H9 (cell line): ENCODE measurements at regions not wholly inside any gene's neighbourhood (a gene's known extent, or its start where the extent isn't known, plus 50 kb on each side); places are given as distances from the start of the nearest gene placed in this dataset.

Source experiments
- DNase-seq: peaks from one replicate; pipeline ENCODE4 v3.0.0-alpha.2; 2017
- H2AFZ ChIP-seq: one replicate; pipeline ENCODE4 v1.6.1; 2013; ENCODE audit warnings: mild to moderate bottlenecking, low read length, control low read depth, moderate library complexity
- H2AK5ac ChIP-seq: 2 replicates; pipeline ENCODE4 v1.6.1; 2013; ENCODE audit warnings: low read length, control low read depth, mixed read lengths; ENCODE audit not compliant: insufficient read length
- H2BK120ac ChIP-seq: one replicate; pipeline ENCODE4 v1.6.1; 2013; ENCODE audit warnings: low read depth, mild to moderate bottlenecking, low read length, control low read depth, inconsistent platforms; ENCODE audit not compliant: poor library complexity, severe bottlenecking
- H2BK12ac ChIP-seq: 2 replicates; pipeline ENCODE4 v1.6.1; 2013; ENCODE audit warnings: low read length, control low read depth, mixed read lengths, low read depth; ENCODE audit not compliant: insufficient read length
- H2BK15ac ChIP-seq: 2 replicates; pipeline ENCODE4 v1.6.1; 2013; ENCODE audit warnings: low read depth, low read length, control low read depth
- H2BK20ac ChIP-seq: one replicate; pipeline ENCODE4 v1.6.1; 2013; ENCODE audit warnings: low read depth, mild to moderate bottlenecking, low read length, control low read depth, inconsistent platforms; ENCODE audit not compliant: poor library complexity, severe bottlenecking
- H2BK5ac ChIP-seq: 2 replicates; pipeline ENCODE4 v1.6.1; 2013; ENCODE audit warnings: low read length, control low read depth, mixed read lengths; ENCODE audit not compliant: insufficient read length
- H3K14ac ChIP-seq: 2 replicates; pipeline ENCODE4 v1.6.1; 2013; ENCODE audit warnings: low read length, control low read depth; ENCODE audit not compliant: insufficient read depth
- H3K18ac ChIP-seq: 2 replicates; pipeline ENCODE4 v1.6.1; 2013; ENCODE audit warnings: low read depth, mild to moderate bottlenecking, mixed read lengths, low read length, control low read depth; ENCODE audit not compliant: insufficient read length
- H3K23ac ChIP-seq: 2 replicates; pipeline ENCODE4 v1.6.1; 2013; ENCODE audit warnings: low read length, control low read depth, mixed read lengths, low read depth; ENCODE audit not compliant: insufficient read length
- H3K23me2 ChIP-seq: 2 replicates; pipeline ENCODE4 v1.6.1; 2013; ENCODE audit warnings: low read depth, mild to moderate bottlenecking, mixed read lengths, low read length, control low read depth; ENCODE audit not compliant: insufficient read length, poor library complexity, severe bottlenecking
- H3K27ac ChIP-seq: 2 replicates; pipeline ENCODE4 v1.5.1; 2013; ENCODE audit warnings: low read length, control low read depth, mixed read lengths, low read depth; ENCODE audit not compliant: insufficient read length
- H3K27me3 ChIP-seq: 2 replicates; pipeline ENCODE4 v1.6.1; 2013; ENCODE audit warnings: low read length, control low read depth, inconsistent platforms; ENCODE audit not compliant: insufficient read depth
- H3K4ac ChIP-seq: 2 replicates; pipeline ENCODE4 v1.6.1; 2013; ENCODE audit warnings: low read depth, mild to moderate bottlenecking, control low read depth, inconsistent platforms, low read length, moderate library complexity
- H3K4me1 ChIP-seq: 2 replicates; pipeline ENCODE4 v1.6.1; 2013; ENCODE audit warnings: low read length, control low read depth, inconsistent platforms; ENCODE audit not compliant: insufficient read depth
- H3K4me2 ChIP-seq: 2 replicates; pipeline ENCODE4 v1.6.1; 2013; ENCODE audit warnings: low read length, control low read depth, mixed read lengths; ENCODE audit not compliant: insufficient read length, insufficient read depth
- H3K56ac ChIP-seq: 2 replicates; pipeline ENCODE4 v1.6.1; 2013; ENCODE audit warnings: low read depth, mild to moderate bottlenecking, mixed read lengths, low read length, control low read depth; ENCODE audit not compliant: insufficient read length
- H3K79me1 ChIP-seq: 2 replicates; pipeline ENCODE4 v1.6.1; 2013; ENCODE audit warnings: low read depth, mild to moderate bottlenecking, moderate library complexity, low read length, control low read depth, inconsistent platforms; ENCODE audit not compliant: insufficient read depth, poor library complexity, severe bottlenecking
- H3K79me2 ChIP-seq: 2 replicates; pipeline ENCODE4 v1.6.1; 2013; ENCODE audit warnings: low read length, control low read depth, inconsistent platforms; ENCODE audit not compliant: insufficient read depth
- H3K9ac ChIP-seq: 2 replicates; pipeline ENCODE4 v1.6.1; 2013; ENCODE audit warnings: low read length, control low read depth, mixed read lengths; ENCODE audit not compliant: insufficient read length; ENCODE audit errors: extremely low read depth
- H3K9me3 ChIP-seq: one replicate; pipeline ENCODE4 v1.6.1; 2013; ENCODE audit warnings: low read depth, low read length, inconsistent platforms; ENCODE audit not compliant: control insufficient read depth
- H3T11ph ChIP-seq: one replicate; pipeline ENCODE4 v1.6.1; 2013; ENCODE audit warnings: mild to moderate bottlenecking, low read length, control low read depth, inconsistent platforms
- H4K20me1 ChIP-seq: one replicate; pipeline ENCODE4 v1.6.1; 2013; ENCODE audit not compliant: control insufficient read depth, insufficient read length, insufficient read depth
- H4K5ac ChIP-seq: 2 replicates; pipeline ENCODE4 v1.6.1; 2013; ENCODE audit warnings: low read depth, mild to moderate bottlenecking, mixed read lengths, low read length, control low read depth; ENCODE audit not compliant: insufficient read length
- H4K8ac ChIP-seq: replicated peaks from 2 replicates; pipeline ENCODE4 v1.6.1; 2013; ENCODE audit warnings: low read length, control low read depth, mixed read lengths, low read depth; ENCODE audit not compliant: insufficient read length
- H4K91ac ChIP-seq: 2 replicates; pipeline ENCODE4 v1.6.1; 2013; ENCODE audit warnings: low read depth, mild to moderate bottlenecking, moderate library complexity, mixed read lengths, low read length, control low read depth; ENCODE audit not compliant: insufficient read length
- H3K27ac Mint-ChIP-seq, 3 experiments: 2 replicates in 2 of 3; 3 replicates in 1 of 3; pipeline ENCODE4 v1.8.0; 2020 to 2021; ENCODE audit warnings: mixed read lengths in 3 of 3, mild to moderate bottlenecking in 1 of 3, moderate library complexity in 1 of 3
- H3K27me3 Mint-ChIP-seq: 2 replicates; pipeline ENCODE4 v1.8.0; 2021; ENCODE audit warnings: low read depth, mild to moderate bottlenecking, moderate library complexity, mixed read lengths
- H3K36me3 Mint-ChIP-seq, 3 experiments: 2 replicates in 2 of 3; 3 replicates in 1 of 3; pipeline ENCODE4 v1.8.0; 2020 to 2021; ENCODE audit warnings: low read depth in 3 of 3, mixed read lengths in 3 of 3; ENCODE audit not compliant: insufficient read depth in 1 of 3
- H3K4me1 Mint-ChIP-seq, 2 experiments: 2 replicates each; pipeline ENCODE4 v1.8.0; 2020; ENCODE audit warnings: mixed read lengths in 2 of 2
- H3K4me3 Mint-ChIP-seq, 2 experiments: 2 replicates in 1 of 2; 3 replicates in 1 of 2; pipeline ENCODE4 v1.8.0; 2020 to 2021; ENCODE audit warnings: mild to moderate bottlenecking in 2 of 2, mixed read lengths in 2 of 2, moderate library complexity in 1 of 2
- H3K9me3 Mint-ChIP-seq, 2 experiments: 2 replicates in 1 of 2; 3 replicates in 1 of 2; pipeline ENCODE4 v1.8.0; 2020; ENCODE audit warnings: mild to moderate bottlenecking in 2 of 2, mixed read lengths in 2 of 2, moderate library complexity in 1 of 2
- WGBS: extraction: QIAGEN DNeasy Blood & Tissue Kit; methylation state at CpG from one replicate; pipeline ENCODE4 v1.1.7; 2013; ENCODE audit warnings: missing lambda C conversion rate, low lambda C conversion rate, mixed read lengths; ENCODE audit not compliant: insufficient read length; ENCODE audit errors: extremely low coverage; 5-methylcytosine and 5-hydroxymethylcytosine counted together
- TF ChIP-seq, protein P1 (sequence below): fragments of 200-600 bp; sonication (generic); conservative IDR thresholded peaks from 3 replicates; pipeline ENCODE4 v1.8.0; 2021; ENCODE audit warnings: antibody characterized with exemption, mild to moderate bottlenecking

DNA sequence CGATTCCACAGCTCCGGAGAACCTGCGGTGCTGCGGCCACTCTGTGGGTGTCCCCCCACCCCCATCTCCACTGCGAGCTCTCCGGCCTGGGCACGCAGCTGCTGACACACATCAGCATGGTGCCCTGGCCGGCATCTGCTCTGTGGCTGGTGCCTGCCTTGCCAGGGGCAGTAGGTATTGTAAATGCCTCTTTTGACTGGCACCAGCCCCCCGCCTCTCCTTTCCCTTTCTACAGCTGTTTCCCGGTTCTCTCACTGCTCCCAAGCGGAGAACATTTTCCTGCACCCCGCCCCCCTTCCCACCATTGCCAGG lies 357.1 kb upstream of the ZNF32 start:
- Histone ChIP-seq H2BK120ac (no peak overlapping the region), H3K27ac (no peak overlapping the region), H3K23me2 (no peaks in the 10 kb centered on the region), H3K23ac (no peak overlapping the region), H2BK15ac (no peak overlapping the region), H3K4me1 (no peaks in the 10 kb centered on the region), H2BK20ac (no peak overlapping the region), H3K9me3 (no peaks in the 10 kb centered on the region), H4K91ac (no peak overlapping the region), H3K27me3 (no peaks in the 10 kb centered on the region), H3K79me1 (no peaks in the 10 kb centered on the region), H3K4me2 (no peak overlapping the region), H3K79me2 (no peaks in the 10 kb centered on the region), H3K4ac (no peak overlapping the region), H4K8ac (no peak overlapping the region), H2BK12ac (no peak overlapping the region), H2AK5ac (no peak overlapping the region), H3K9ac (no peak overlapping the region), H3T11ph (no peak overlapping the region), H3K14ac (no peak overlapping the region), H2BK5ac (no peak overlapping the region), H3K56ac (no peak overlapping the region), H3K18ac (no peak overlapping the region), H2AFZ (no peak overlapping the region), H4K5ac (no peak overlapping the region), H4K20me1 (no peaks in the 10 kb centered on the region)
- WGBS, result no CpG with 5 or more reads among the region's 12 CpGs
- no peaks in the 10 kb centered on the region for H3K4me1 Mint-ChIP-seq
- no peak for DNase-seq
- peaks cover 3% of the 10 kb centered on the region; the same call in 1 of the 2 replicates for H3K27me3 Mint-ChIP-seq
- H3K27ac Mint-ChIP-seq, result no peak overlapping the region
- H3K36me3 Mint-ChIP-seq, result no peaks in the 10 kb centered on the region; a peak in 2 of 7 replicates
- no peak overlapping the region for H3K4me3 Mint-ChIP-seq
- no peaks in the 10 kb centered on the region for H3K9me3 Mint-ChIP-seq
- TF ChIP-seq, protein P1, sequence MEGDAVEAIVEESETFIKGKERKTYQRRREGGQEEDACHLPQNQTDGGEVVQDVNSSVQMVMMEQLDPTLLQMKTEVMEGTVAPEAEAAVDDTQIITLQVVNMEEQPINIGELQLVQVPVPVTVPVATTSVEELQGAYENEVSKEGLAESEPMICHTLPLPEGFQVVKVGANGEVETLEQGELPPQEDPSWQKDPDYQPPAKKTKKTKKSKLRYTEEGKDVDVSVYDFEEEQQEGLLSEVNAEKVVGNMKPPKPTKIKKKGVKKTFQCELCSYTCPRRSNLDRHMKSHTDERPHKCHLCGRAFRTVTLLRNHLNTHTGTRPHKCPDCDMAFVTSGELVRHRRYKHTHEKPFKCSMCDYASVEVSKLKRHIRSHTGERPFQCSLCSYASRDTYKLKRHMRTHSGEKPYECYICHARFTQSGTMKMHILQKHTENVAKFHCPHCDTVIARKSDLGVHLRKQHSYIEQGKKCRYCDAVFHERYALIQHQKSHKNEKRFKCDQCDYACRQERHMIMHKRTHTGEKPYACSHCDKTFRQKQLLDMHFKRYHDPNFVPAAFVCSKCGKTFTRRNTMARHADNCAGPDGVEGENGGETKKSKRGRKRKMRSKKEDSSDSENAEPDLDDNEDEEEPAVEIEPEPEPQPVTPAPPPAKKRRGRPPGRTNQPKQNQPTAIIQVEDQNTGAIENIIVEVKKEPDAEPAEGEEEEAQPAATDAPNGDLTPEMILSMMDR, result no peak
